ENCODE measurements at regions not wholly inside any gene's neighbourhood (a gene's known extent, or its start where the extent isn't known, plus 50 kb on each side); places are given as distances from the start of the nearest gene placed in this dataset.

DNA sequence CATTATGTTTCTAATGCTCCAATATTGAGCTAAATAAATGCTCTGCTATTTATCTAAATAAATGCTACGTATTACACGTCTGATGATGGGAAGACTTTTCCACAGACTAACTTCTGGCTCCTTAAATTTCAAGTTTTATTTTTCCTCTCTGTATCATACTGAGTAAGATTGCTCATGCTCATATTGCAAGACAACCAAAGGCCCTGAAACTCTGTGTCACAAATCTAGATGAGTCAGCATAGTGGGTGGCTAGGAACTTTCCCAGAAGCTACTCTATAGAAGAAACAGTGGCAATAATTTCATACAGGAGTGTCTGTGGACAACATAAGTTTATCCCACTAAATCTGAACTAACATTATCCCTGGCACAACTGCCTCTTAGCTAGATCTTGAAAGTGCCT is 53.0 kb upstream of the RFX3 start:
- H3K9me3 ChIP-seq (ENCODE audit: control insufficient read depth in 1 of 2, insufficient read depth in 1 of 2, low read depth in 1 of 2, low read length in 2 of 2), result no peaks in the 10 kb centered on the region
- no peak overlapping the region for H3K4me2 ChIP-seq (ENCODE audit: low read length)
- H3K36me3 ChIP-seq (ENCODE audit: control insufficient read depth in 1 of 2, insufficient read depth in 2 of 2, low read length in 2 of 2), result no peaks in the 10 kb centered on the region
- intact Hi-C loops (cut with micrococcal nuclease), result no loop called here
- no peak overlapping the region for H3K4me3 ChIP-seq (replicated peaks in 1 of 2; ENCODE audit: low read depth in 1 of 2, low read length in 2 of 2)
- no peaks in the 10 kb centered on the region for H3K79me2 ChIP-seq (ENCODE audit: insufficient read depth, low read length)
- no peaks in the 10 kb centered on the region for H3K4me1 ChIP-seq (ENCODE audit: control insufficient read depth in 1 of 2, insufficient read depth in 2 of 2, low read length in 2 of 2)
- ATAC-seq (no peak), DNase-seq (ENCODE audit: low read depth, low spot score) (no peak)
- TF ChIP-seq JUND (IDR thresholded peaks at IDR 0.05) (no peak), SRF (IDR thresholded peaks at IDR 0.05; ENCODE audit: low read depth) (no peak), POLR2A (IDR thresholded peaks at IDR 0.05; ENCODE audit: borderline replicate concordance, extremely low read depth, insufficient read depth, insufficient read length) (no peak), ZFX (IDR thresholded peaks at IDR 0.05) (no peak), SIN3A (IDR thresholded peaks at IDR 0.05; ENCODE audit: low read depth) (no peak), FOSL1 (IDR thresholded peaks at IDR 0.05; ENCODE audit: low read depth) (no peak), TCF7L2 (IDR thresholded peaks at IDR 0.05; ENCODE audit: borderline replicate concordance, extremely low read depth, insufficient read depth, insufficient read length) (no peak), ZNF274 (IDR thresholded peaks at IDR 0.05; ENCODE audit: low read depth, low read length) (no peak), EZH2phosphoT487 (IDR thresholded peaks at IDR 0.05; ENCODE audit: borderline replicate concordance) (no peak), ELF1 (IDR thresholded peaks at IDR 0.05; ENCODE audit: borderline replicate concordance, low read depth) (no peak), CEBPB (IDR thresholded peaks at IDR 0.05; ENCODE audit: low read depth) (no peak), EZH2 (IDR thresholded peaks at IDR 0.05) (no peak), RAD21 (IDR thresholded peaks at IDR 0.05; ENCODE audit: low read depth) (no peak), CBX3 (IDR thresholded peaks at IDR 0.05; ENCODE audit: low read depth) (no peak)
- TF ChIP-seq, protein P1, sequence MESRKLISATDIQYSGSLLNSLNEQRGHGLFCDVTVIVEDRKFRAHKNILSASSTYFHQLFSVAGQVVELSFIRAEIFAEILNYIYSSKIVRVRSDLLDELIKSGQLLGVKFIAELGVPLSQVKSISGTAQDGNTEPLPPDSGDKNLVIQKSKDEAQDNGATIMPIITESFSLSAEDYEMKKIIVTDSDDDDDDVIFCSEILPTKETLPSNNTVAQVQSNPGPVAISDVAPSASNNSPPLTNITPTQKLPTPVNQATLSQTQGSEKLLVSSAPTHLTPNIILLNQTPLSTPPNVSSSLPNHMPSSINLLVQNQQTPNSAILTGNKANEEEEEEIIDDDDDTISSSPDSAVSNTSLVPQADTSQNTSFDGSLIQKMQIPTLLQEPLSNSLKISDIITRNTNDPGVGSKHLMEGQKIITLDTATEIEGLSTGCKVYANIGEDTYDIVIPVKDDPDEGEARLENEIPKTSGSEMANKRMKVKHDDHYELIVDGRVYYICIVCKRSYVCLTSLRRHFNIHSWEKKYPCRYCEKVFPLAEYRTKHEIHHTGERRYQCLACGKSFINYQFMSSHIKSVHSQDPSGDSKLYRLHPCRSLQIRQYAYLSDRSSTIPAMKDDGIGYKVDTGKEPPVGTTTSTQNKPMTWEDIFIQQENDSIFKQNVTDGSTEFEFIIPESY (IDR thresholded peaks at IDR 0.05; ENCODE audit: extremely low read depth, insufficient replicate concordance, low read length), result no peak
- TF ChIP-seq, protein P2, sequence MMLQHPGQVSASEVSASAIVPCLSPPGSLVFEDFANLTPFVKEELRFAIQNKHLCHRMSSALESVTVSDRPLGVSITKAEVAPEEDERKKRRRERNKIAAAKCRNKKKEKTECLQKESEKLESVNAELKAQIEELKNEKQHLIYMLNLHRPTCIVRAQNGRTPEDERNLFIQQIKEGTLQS (IDR thresholded peaks at IDR 0.05), result no peak
- TF ChIP-seq, protein P3, sequence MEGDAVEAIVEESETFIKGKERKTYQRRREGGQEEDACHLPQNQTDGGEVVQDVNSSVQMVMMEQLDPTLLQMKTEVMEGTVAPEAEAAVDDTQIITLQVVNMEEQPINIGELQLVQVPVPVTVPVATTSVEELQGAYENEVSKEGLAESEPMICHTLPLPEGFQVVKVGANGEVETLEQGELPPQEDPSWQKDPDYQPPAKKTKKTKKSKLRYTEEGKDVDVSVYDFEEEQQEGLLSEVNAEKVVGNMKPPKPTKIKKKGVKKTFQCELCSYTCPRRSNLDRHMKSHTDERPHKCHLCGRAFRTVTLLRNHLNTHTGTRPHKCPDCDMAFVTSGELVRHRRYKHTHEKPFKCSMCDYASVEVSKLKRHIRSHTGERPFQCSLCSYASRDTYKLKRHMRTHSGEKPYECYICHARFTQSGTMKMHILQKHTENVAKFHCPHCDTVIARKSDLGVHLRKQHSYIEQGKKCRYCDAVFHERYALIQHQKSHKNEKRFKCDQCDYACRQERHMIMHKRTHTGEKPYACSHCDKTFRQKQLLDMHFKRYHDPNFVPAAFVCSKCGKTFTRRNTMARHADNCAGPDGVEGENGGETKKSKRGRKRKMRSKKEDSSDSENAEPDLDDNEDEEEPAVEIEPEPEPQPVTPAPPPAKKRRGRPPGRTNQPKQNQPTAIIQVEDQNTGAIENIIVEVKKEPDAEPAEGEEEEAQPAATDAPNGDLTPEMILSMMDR (IDR thresholded peaks at IDR 0.05 in 2 of 3, conservative IDR thresholded peaks at IDR 0.05 in 1 of 3; ENCODE audit: borderline replicate concordance in 1 of 3, insufficient read depth in 1 of 3, low read depth in 2 of 3, low read length in 2 of 3), result no peak
- TF ChIP-seq, protein P4, sequence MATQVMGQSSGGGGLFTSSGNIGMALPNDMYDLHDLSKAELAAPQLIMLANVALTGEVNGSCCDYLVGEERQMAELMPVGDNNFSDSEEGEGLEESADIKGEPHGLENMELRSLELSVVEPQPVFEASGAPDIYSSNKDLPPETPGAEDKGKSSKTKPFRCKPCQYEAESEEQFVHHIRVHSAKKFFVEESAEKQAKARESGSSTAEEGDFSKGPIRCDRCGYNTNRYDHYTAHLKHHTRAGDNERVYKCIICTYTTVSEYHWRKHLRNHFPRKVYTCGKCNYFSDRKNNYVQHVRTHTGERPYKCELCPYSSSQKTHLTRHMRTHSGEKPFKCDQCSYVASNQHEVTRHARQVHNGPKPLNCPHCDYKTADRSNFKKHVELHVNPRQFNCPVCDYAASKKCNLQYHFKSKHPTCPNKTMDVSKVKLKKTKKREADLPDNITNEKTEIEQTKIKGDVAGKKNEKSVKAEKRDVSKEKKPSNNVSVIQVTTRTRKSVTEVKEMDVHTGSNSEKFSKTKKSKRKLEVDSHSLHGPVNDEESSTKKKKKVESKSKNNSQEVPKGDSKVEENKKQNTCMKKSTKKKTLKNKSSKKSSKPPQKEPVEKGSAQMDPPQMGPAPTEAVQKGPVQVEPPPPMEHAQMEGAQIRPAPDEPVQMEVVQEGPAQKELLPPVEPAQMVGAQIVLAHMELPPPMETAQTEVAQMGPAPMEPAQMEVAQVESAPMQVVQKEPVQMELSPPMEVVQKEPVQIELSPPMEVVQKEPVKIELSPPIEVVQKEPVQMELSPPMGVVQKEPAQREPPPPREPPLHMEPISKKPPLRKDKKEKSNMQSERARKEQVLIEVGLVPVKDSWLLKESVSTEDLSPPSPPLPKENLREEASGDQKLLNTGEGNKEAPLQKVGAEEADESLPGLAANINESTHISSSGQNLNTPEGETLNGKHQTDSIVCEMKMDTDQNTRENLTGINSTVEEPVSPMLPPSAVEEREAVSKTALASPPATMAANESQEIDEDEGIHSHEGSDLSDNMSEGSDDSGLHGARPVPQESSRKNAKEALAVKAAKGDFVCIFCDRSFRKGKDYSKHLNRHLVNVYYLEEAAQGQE (IDR thresholded peaks at IDR 0.05; ENCODE audit: low read depth), result no peak
- no peak overlapping the region for H2AFZ ChIP-seq (ENCODE audit: low read depth, low read length, poor library complexity, severe bottlenecking)
- ChIA-PET POLR2A (no interaction called here), CTCF (no interaction called here), RAD21 (ENCODE audit: low non-redundant PET in 1 of 2, low total read pairs in 2 of 2, uncharacterized antibody in 2 of 2, unreplicated experiment in 2 of 2) (no interaction called here)
- BruUV-seq (replicated peaks), result no TSS peak
- no peak overlapping the region for H3K9ac ChIP-seq (ENCODE audit: low read length)
- no peaks in the 10 kb centered on the region for H3K9me2 ChIP-seq (ENCODE audit: insufficient read depth)
- H3K27ac ChIP-seq (ENCODE audit: low read depth, low read length), result no peak overlapping the region
- H3K27me3 ChIP-seq (ENCODE audit: insufficient read depth, low read length), result no peaks in the 10 kb centered on the region
- no peaks in the 10 kb centered on the region for H4K20me1 ChIP-seq (ENCODE audit: insufficient read depth)
